Liver (tissue), 8 donors: ENCODE measurements at regions not wholly inside any gene's neighbourhood (a gene's known extent, or its start where the extent isn't known, plus 50 kb on each side); places are given as distances from the start of the nearest gene placed in this dataset.

Experiments
- DNase-seq: peaks from one replicate; pipeline ENCODE4 v3.0.0-alpha.2; 2017; ENCODE audit warnings: low spot score
- H3K27ac ChIP-seq, 2 donors: one replicate each; pipeline ENCODE4 v1.7.0; 2013; ENCODE audit warnings: inconsistent platforms in 2 of 2, low read length in 2 of 2, control low read depth in 1 of 2, low read depth in 1 of 2, mild to moderate bottlenecking in 1 of 2
- H3K27me3 ChIP-seq, 4 donors: one replicate each; pipeline versions ENCODE4 v1.6.1 to v1.7.0; 2013; ENCODE audit warnings: low read length in 3 of 4, inconsistent platforms in 1 of 4, mild to moderate bottlenecking in 1 of 4, moderate library complexity in 1 of 4; ENCODE audit not compliant: control insufficient read depth in 4 of 4, insufficient read depth in 4 of 4
- H3K36me3 ChIP-seq, 4 donors: one replicate each; pipeline versions ENCODE4 v1.6.1 to v1.7.0; 2013; ENCODE audit warnings: low read length in 3 of 4, mild to moderate bottlenecking in 3 of 4, low read depth in 1 of 4, moderate library complexity in 1 of 4; ENCODE audit not compliant: control insufficient read depth in 4 of 4, insufficient read depth in 3 of 4
- H3K4me1 ChIP-seq, 4 donors: one replicate each; pipeline versions ENCODE4 v1.6.1 to v1.7.0; 2013; ENCODE audit warnings: low read length in 3 of 4, mild to moderate bottlenecking in 3 of 4, moderate library complexity in 1 of 4; ENCODE audit not compliant: control insufficient read depth in 4 of 4, insufficient read depth in 4 of 4
- H3K4me3 ChIP-seq, 3 donors: one replicate each; pipeline versions ENCODE4 v1.6.1 to v1.7.0; 2013; ENCODE audit warnings: low read length in 3 of 3, control low read depth in 1 of 3, low read depth in 1 of 3, mild to moderate bottlenecking in 1 of 3
- H3K9ac ChIP-seq, 2 donors: one replicate each; pipeline ENCODE4 v1.7.0; 2013; ENCODE audit warnings: low read length in 2 of 2, mild to moderate bottlenecking in 2 of 2, moderate library complexity in 2 of 2, control low read depth in 1 of 2, low read depth in 1 of 2
- H3K9me3 ChIP-seq, 4 donors: one replicate each; pipeline versions ENCODE4 v1.6.1 to v1.7.0; 2013; ENCODE audit warnings: low read length in 3 of 4; ENCODE audit not compliant: control insufficient read depth in 4 of 4
- EGR1 ChIP-seq, 2 donors: IDR thresholded peaks; 2 replicates each; pipeline ENCODE4 v1.6.1; 2016 to 2018; ENCODE audit warnings: antibody characterized with exemption in 2 of 2, low read depth in 2 of 2
- FOXA1 ChIP-seq: IDR thresholded peaks from 2 replicates; pipeline ENCODE4 v1.6.1; 2016; ENCODE audit warnings: antibody characterized with exemption
- FOXA2 ChIP-seq: IDR thresholded peaks from 2 replicates; pipeline ENCODE4 v1.6.1; 2016; ENCODE audit warnings: antibody characterized with exemption
- GABPA ChIP-seq, 2 donors: IDR thresholded peaks in 1 of 2; conservative IDR thresholded peaks in 1 of 2; 2 replicates each; pipeline ENCODE4 v1.6.1; 2016; ENCODE audit warnings: antibody characterized with exemption in 2 of 2, mild to moderate bottlenecking in 1 of 2, moderate library complexity in 1 of 2
- HNF4A ChIP-seq, 2 donors: conservative IDR thresholded peaks; 2 replicates each; pipeline ENCODE4 v1.6.1; 2016; ENCODE audit warnings: antibody characterized with exemption in 2 of 2, mild to moderate bottlenecking in 2 of 2
- HNF4G ChIP-seq: IDR thresholded peaks from 2 replicates; pipeline ENCODE4 v1.6.1; 2016; ENCODE audit warnings: antibody characterized with exemption
- JUND ChIP-seq, 2 donors: IDR thresholded peaks; 2 replicates each; pipeline ENCODE4 v1.6.1; 2016; ENCODE audit warnings: antibody characterized with exemption in 2 of 2
- MAX ChIP-seq: IDR thresholded peaks from 2 replicates; pipeline ENCODE4 v1.6.1; 2016; ENCODE audit warnings: antibody characterized with exemption
- NR2F2 ChIP-seq: IDR thresholded peaks from 2 replicates; pipeline ENCODE4 v1.6.1; 2016; ENCODE audit warnings: antibody characterized with exemption
- RAD21 ChIP-seq, 2 donors: IDR thresholded peaks; 2 replicates each; pipeline ENCODE4 v1.6.1; 2016; ENCODE audit warnings: antibody characterized with exemption in 2 of 2, mild to moderate bottlenecking in 2 of 2
- REST ChIP-seq: IDR thresholded peaks from 2 replicates; pipeline ENCODE4 v1.6.1; 2016; ENCODE audit warnings: antibody characterized with exemption, mild to moderate bottlenecking
- RXRA ChIP-seq, 2 donors: IDR thresholded peaks; 2 replicates each; pipeline ENCODE4 v1.6.1; 2017 to 2018; ENCODE audit warnings: antibody characterized with exemption in 2 of 2, mild to moderate bottlenecking in 1 of 2
- SP1 ChIP-seq: IDR thresholded peaks from 2 replicates; pipeline ENCODE4 v1.6.1; 2018; ENCODE audit warnings: antibody characterized with exemption, mild to moderate bottlenecking
- TAF1 ChIP-seq: conservative IDR thresholded peaks from 2 replicates; pipeline ENCODE4 v1.6.1; 2016; ENCODE audit warnings: antibody characterized with exemption, mild to moderate bottlenecking
- YY1 ChIP-seq: IDR thresholded peaks from 2 replicates; pipeline ENCODE4 v1.6.1; 2016; ENCODE audit warnings: antibody characterized with exemption, mild to moderate bottlenecking
- WGBS: extraction: QIAGEN DNeasy Blood & Tissue Kit; methylation state at CpG from one replicate; pipeline ENCODE4 v1.1.7; 2013; 5-methylcytosine and 5-hydroxymethylcytosine counted together
- TF ChIP-seq, protein P1 (sequence below): IDR thresholded peaks from 2 replicates; pipeline ENCODE4 v1.6.1; 2016; ENCODE audit warnings: antibody characterized with exemption
- TF ChIP-seq, protein P2 (sequence below): fragments of 150-350 bp; IDR thresholded peaks from 2 replicates; pipeline ENCODE4 v1.5.1; 2017; ENCODE audit warnings: improper control_type of control experiment, low read depth, low read length; ENCODE audit not compliant: missing input control
- TF ChIP-seq, protein P3 (sequence below): IDR thresholded peaks from 2 replicates; pipeline ENCODE4 v1.6.1; 2016; ENCODE audit warnings: antibody characterized with exemption
- donor health status: healthy.
- donor health status: healthy.
- donor health status: healthy.
- donor health status: healthy.
- donor health status: healthy.

DNA sequence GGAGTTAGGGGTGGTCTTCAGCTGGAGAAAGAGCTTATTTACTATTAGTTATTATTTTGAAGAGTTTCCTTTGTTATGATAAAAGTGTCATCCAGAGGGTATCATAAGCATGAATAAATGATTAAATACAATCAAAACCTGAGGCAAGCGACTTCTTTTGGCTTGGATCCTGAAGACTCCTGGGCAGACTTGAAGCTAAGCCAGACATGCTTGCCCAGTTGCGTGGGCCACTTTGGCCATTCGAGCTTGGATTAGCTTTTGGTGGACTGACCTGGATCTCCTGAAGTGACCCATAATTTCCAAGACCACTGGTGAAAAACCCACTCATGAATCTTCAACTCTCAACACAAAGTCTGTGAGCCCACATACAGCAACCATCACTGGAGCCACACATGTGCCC is 335.8 kb downstream of the NR2F1-AS1 start:
- Histone ChIP-seq H3K9ac (no peak overlapping the region), H3K27me3 (no peaks in the 10 kb centered on the region), H3K4me1 (no peaks in the 10 kb centered on the region), H3K9me3 (no peaks in the 10 kb centered on the region), H3K36me3 (no peaks in the 10 kb centered on the region), H3K4me3 (no peak overlapping the region), H3K27ac (no peak overlapping the region)
- no peak for DNase-seq
- TF ChIP-seq SP1 = no peak
- TF ChIP-seq REST = no peak
- no peak for TF ChIP-seq MAX
- TF ChIP-seq GABPA (IDR thresholded peaks at IDR 0.05 in 1 of 2, conservative IDR thresholded peaks at IDR 0.05 in 1 of 2) = no peak
- TF ChIP-seq, protein P1, sequence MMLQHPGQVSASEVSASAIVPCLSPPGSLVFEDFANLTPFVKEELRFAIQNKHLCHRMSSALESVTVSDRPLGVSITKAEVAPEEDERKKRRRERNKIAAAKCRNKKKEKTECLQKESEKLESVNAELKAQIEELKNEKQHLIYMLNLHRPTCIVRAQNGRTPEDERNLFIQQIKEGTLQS = no peak
- TF ChIP-seq FOXA1 = no peak
- TF ChIP-seq, protein P2, sequence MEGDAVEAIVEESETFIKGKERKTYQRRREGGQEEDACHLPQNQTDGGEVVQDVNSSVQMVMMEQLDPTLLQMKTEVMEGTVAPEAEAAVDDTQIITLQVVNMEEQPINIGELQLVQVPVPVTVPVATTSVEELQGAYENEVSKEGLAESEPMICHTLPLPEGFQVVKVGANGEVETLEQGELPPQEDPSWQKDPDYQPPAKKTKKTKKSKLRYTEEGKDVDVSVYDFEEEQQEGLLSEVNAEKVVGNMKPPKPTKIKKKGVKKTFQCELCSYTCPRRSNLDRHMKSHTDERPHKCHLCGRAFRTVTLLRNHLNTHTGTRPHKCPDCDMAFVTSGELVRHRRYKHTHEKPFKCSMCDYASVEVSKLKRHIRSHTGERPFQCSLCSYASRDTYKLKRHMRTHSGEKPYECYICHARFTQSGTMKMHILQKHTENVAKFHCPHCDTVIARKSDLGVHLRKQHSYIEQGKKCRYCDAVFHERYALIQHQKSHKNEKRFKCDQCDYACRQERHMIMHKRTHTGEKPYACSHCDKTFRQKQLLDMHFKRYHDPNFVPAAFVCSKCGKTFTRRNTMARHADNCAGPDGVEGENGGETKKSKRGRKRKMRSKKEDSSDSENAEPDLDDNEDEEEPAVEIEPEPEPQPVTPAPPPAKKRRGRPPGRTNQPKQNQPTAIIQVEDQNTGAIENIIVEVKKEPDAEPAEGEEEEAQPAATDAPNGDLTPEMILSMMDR = no peak
- no peak for TF ChIP-seq EGR1 (IDR thresholded peaks at IDR 0.05; ENCODE audit: low read depth in 2 of 2)
- no peak for TF ChIP-seq RAD21 (IDR thresholded peaks at IDR 0.05)
- no peak for TF ChIP-seq NR2F2
- no peak for TF ChIP-seq TAF1
- TF ChIP-seq RXRA (IDR thresholded peaks at IDR 0.05) = no peak
- no peak for TF ChIP-seq FOXA2
- TF ChIP-seq HNF4G = no peak
- TF ChIP-seq YY1 = no peak
- TF ChIP-seq JUND (IDR thresholded peaks at IDR 0.05) = no peak
- TF ChIP-seq, protein P3, sequence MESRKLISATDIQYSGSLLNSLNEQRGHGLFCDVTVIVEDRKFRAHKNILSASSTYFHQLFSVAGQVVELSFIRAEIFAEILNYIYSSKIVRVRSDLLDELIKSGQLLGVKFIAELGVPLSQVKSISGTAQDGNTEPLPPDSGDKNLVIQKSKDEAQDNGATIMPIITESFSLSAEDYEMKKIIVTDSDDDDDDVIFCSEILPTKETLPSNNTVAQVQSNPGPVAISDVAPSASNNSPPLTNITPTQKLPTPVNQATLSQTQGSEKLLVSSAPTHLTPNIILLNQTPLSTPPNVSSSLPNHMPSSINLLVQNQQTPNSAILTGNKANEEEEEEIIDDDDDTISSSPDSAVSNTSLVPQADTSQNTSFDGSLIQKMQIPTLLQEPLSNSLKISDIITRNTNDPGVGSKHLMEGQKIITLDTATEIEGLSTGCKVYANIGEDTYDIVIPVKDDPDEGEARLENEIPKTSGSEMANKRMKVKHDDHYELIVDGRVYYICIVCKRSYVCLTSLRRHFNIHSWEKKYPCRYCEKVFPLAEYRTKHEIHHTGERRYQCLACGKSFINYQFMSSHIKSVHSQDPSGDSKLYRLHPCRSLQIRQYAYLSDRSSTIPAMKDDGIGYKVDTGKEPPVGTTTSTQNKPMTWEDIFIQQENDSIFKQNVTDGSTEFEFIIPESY = no peak
- no peak for TF ChIP-seq HNF4A (conservative IDR thresholded peaks at IDR 0.05)
- WGBS = 87% methylated on average over 3 of the region's 3 CpGs
